ENCODE measurements at regions not wholly inside any gene's neighbourhood (a gene's known extent, or its start where the extent isn't known, plus 50 kb on each side); places are given as distances from the start of the nearest gene placed in this dataset.

DNA sequence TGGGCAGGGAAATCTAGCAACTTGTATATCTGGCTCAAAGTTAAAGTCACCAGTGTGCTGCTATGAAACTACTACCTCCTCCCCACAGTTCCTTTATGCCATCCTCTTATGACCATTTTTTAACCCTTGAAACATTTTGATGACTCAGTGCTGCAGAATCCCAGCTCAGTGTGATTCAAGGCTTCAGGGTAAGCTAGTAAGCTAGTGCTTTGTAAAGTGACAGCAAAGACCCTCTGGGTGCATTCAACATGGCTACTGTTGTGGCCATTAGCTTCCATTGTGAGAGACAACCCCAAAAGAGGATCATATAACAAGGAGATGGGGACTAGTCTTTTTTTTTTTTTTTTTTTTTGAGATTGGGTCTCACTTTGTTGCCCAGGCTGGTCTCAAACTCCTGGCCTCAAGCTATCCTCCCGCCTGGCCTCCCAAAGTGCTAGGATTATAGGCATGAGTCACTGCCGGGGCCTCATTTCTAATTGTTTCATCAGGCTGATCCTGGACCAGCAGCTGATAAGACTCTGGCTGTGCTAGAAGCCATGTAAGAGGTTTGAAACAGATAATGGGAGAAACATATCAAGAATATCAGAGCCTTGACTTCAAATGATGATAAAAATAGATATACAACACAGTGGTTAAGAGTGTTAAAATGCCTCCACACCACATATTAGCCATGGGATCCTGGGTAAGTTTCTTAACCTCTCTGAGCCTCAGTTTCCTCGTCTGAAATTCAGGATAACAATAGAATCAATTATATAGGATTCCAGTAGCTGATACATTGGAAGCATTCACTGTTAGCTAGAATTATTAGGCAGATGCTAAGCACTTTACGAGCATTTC, 65.7 kb upstream of the RTN4 start:
- no peak overlapping the region for H3K4me3 ChIP-seq (replicated peaks; ENCODE audit: insufficient read depth, low read length)
- TF ChIP-seq, protein P1, sequence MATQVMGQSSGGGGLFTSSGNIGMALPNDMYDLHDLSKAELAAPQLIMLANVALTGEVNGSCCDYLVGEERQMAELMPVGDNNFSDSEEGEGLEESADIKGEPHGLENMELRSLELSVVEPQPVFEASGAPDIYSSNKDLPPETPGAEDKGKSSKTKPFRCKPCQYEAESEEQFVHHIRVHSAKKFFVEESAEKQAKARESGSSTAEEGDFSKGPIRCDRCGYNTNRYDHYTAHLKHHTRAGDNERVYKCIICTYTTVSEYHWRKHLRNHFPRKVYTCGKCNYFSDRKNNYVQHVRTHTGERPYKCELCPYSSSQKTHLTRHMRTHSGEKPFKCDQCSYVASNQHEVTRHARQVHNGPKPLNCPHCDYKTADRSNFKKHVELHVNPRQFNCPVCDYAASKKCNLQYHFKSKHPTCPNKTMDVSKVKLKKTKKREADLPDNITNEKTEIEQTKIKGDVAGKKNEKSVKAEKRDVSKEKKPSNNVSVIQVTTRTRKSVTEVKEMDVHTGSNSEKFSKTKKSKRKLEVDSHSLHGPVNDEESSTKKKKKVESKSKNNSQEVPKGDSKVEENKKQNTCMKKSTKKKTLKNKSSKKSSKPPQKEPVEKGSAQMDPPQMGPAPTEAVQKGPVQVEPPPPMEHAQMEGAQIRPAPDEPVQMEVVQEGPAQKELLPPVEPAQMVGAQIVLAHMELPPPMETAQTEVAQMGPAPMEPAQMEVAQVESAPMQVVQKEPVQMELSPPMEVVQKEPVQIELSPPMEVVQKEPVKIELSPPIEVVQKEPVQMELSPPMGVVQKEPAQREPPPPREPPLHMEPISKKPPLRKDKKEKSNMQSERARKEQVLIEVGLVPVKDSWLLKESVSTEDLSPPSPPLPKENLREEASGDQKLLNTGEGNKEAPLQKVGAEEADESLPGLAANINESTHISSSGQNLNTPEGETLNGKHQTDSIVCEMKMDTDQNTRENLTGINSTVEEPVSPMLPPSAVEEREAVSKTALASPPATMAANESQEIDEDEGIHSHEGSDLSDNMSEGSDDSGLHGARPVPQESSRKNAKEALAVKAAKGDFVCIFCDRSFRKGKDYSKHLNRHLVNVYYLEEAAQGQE (IDR thresholded peaks at IDR 0.05; ENCODE audit: insufficient replicate concordance, low read depth) = no peak
- no peak for TF ChIP-seq POLR2AphosphoS5 (IDR thresholded peaks at IDR 0.05; ENCODE audit: low read depth)
- no peak for TF ChIP-seq GABPA (IDR thresholded peaks at IDR 0.05; ENCODE audit: low read depth)
- no peak for TF ChIP-seq SPI1 (IDR thresholded peaks at IDR 0.05; ENCODE audit: borderline replicate concordance, low read depth)
- H3K27me3 ChIP-seq (ENCODE audit: insufficient read depth, poor library complexity, severe bottlenecking) = no peaks in the 10 kb centered on the region
- H3K27ac ChIP-seq (replicated peaks) = no peak overlapping the region; the same call in 1 of the 2 replicates
- peak in 1 of 2 experiments; percentile 65 for DNase-seq (ENCODE audit: low read depth in 1 of 2, low spot score in 1 of 2)

DNA sequence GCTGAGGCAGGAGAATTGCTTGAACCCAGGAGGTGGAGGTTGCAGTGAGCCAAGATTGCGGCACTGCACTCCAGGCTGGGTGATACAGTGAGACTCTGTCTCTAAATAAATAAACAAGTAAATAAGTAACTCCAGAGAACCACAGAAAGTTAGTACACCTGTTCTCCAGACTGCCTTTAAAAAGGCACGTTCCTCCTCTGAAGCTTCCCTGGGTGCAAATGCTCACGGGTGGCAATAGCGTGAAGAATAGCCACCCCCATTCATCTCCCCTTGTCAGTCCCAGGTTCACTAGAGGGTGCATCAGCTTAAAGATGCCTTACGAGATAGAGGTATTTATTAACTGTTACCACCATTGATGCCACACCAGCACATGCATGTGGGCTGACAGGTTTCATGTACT, 64.3 kb upstream of the RTN4 start:
- DNase-seq (ENCODE audit: low read depth in 1 of 2, low spot score in 1 of 2) = no peak
- Histone ChIP-seq H3K27ac (replicated peaks) (peak overlapping the region; percentile 97), H3K4me3 (replicated peaks; ENCODE audit: insufficient read depth, low read length) (no peak overlapping the region), H3K27me3 (ENCODE audit: insufficient read depth, poor library complexity, severe bottlenecking) (no peaks in the 10 kb centered on the region)
- TF ChIP-seq SPI1 (IDR thresholded peaks at IDR 0.05; ENCODE audit: borderline replicate concordance, low read depth) (no peak), GABPA (IDR thresholded peaks at IDR 0.05; ENCODE audit: low read depth) (no peak)
- TF ChIP-seq, protein P1 (IDR thresholded peaks at IDR 0.05; ENCODE audit: insufficient replicate concordance, low read depth) = no peak

DNA sequence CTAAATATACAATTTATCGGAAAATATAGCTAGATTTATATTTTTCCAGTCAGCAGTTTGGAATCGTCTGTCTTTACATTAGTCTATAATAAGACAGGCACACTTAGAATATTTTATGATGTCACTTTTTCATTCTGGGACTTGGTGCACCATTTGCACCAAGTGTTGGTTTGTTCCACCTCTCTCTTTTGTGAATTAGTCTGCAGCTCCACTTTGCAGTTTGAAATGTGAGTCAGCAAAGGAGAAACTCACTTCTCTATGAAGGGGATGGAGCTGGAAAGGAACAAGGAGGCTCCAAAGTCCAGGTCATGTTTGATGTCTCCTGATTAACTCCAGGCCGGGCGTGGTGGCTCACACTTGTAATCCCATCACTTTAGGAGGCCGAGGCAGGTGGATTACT, 63.8 kb upstream of the RTN4 start:
- H3K4me3 ChIP-seq (replicated peaks; ENCODE audit: insufficient read depth, low read length) = peak overlapping the region; percentile 38; the same call in 1 of the 2 replicates
- peak overlapping the region; percentile 97 for H3K27ac ChIP-seq (replicated peaks)
- TF ChIP-seq, protein P1 (IDR thresholded peaks at IDR 0.05; ENCODE audit: insufficient replicate concordance, low read depth) = no peak
- no peak for TF ChIP-seq POLR2AphosphoS5 (IDR thresholded peaks at IDR 0.05; ENCODE audit: low read depth)
- no peak for TF ChIP-seq GABPA (IDR thresholded peaks at IDR 0.05; ENCODE audit: low read depth)
- TF ChIP-seq SPI1 (IDR thresholded peaks at IDR 0.05; ENCODE audit: borderline replicate concordance, low read depth) = no peak
- TF ChIP-seq, protein P2, sequence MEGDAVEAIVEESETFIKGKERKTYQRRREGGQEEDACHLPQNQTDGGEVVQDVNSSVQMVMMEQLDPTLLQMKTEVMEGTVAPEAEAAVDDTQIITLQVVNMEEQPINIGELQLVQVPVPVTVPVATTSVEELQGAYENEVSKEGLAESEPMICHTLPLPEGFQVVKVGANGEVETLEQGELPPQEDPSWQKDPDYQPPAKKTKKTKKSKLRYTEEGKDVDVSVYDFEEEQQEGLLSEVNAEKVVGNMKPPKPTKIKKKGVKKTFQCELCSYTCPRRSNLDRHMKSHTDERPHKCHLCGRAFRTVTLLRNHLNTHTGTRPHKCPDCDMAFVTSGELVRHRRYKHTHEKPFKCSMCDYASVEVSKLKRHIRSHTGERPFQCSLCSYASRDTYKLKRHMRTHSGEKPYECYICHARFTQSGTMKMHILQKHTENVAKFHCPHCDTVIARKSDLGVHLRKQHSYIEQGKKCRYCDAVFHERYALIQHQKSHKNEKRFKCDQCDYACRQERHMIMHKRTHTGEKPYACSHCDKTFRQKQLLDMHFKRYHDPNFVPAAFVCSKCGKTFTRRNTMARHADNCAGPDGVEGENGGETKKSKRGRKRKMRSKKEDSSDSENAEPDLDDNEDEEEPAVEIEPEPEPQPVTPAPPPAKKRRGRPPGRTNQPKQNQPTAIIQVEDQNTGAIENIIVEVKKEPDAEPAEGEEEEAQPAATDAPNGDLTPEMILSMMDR (IDR thresholded peaks at IDR 0.05; ENCODE audit: insufficient read depth, low read length) = no peak
- no peaks in the 10 kb centered on the region for H3K27me3 ChIP-seq (ENCODE audit: insufficient read depth, poor library complexity, severe bottlenecking)
- no peak for DNase-seq (ENCODE audit: low read depth in 1 of 2, low spot score in 1 of 2)
